ENCODE measurements at regions not wholly inside any gene's neighbourhood (a gene's known extent, or its start where the extent isn't known, plus 50 kb on each side); places are given as distances from the start of the nearest gene placed in this dataset.

GRCh38 chr6:141989706-141989959 lies 143.1 kb upstream of the GJE1 start:
- no peak overlapping the region for H3K27ac ChIP-seq (ENCODE audit: low read length, poor library complexity, severe bottlenecking)
- H3K79me1 ChIP-seq (replicated peaks; ENCODE audit: low read length, poor library complexity, severe bottlenecking), result no peaks in the 10 kb centered on the region
- WGBS, result no CpG with 5 or more reads among the region's 1 CpG
- H3K23ac ChIP-seq (ENCODE audit: low read length in 2 of 2), result no peak overlapping the region
- no peak overlapping the region for H2AFZ ChIP-seq (ENCODE audit: low read depth, low read length)
- H3K4ac ChIP-seq (ENCODE audit: low read depth in 1 of 2, low read length in 2 of 2), result no peak overlapping the region
- no peak overlapping the region for H2BK12ac ChIP-seq (ENCODE audit: low read length in 2 of 2)
- H4K91ac ChIP-seq (ENCODE audit: low read length), result no peak overlapping the region
- no peak overlapping the region for H3K14ac ChIP-seq (ENCODE audit: low read length in 2 of 2)
- DNase-seq, result no peak
- no peak overlapping the region for H3K4me3 ChIP-seq (ENCODE audit: insufficient read depth in 1 of 2, low read depth in 1 of 2, low read length in 2 of 2)
- H2BK15ac ChIP-seq (ENCODE audit: low read depth, poor library complexity, severe bottlenecking), result no peak overlapping the region
- H4K8ac ChIP-seq (ENCODE audit: low read length), result no peak overlapping the region
- H3K9me3 ChIP-seq (ENCODE audit: control insufficient read depth, low read length), result no peaks in the 10 kb centered on the region
- H2BK120ac ChIP-seq (ENCODE audit: low read depth, low read length), result no peak overlapping the region
- H3K4me1 ChIP-seq (ENCODE audit: control insufficient read depth, insufficient read depth, low read depth, low read length), result no peaks in the 10 kb centered on the region
- H3K9ac ChIP-seq (ENCODE audit: low read length), result peak overlapping the region; percentile 13
- H2BK5ac ChIP-seq (ENCODE audit: low read depth, low read length, poor library complexity, severe bottlenecking), result no peak overlapping the region
- no peak overlapping the region for H2AK5ac ChIP-seq (ENCODE audit: low read length, severe bottlenecking)
- no peak overlapping the region for H3K18ac ChIP-seq (ENCODE audit: low read depth in 1 of 2, low read length in 2 of 2)
- H3K4me2 ChIP-seq (ENCODE audit: low read length, poor library complexity, severe bottlenecking), result no peak overlapping the region
- H3K36me3 ChIP-seq (ENCODE audit: control insufficient read depth in 1 of 2, insufficient read depth in 2 of 2, low read depth in 1 of 2, low read length in 2 of 2), result no peaks in the 10 kb centered on the region
- H3K27me3 ChIP-seq (ENCODE audit: control insufficient read depth in 1 of 2, insufficient read depth in 1 of 2, low read length in 2 of 2), result no peaks in the 10 kb centered on the region

GRCh38 chr6:141988954-141989705 lies 143.6 kb upstream of the GJE1 start:
- no peak overlapping the region for H2BK12ac ChIP-seq (ENCODE audit: low read length in 2 of 2)
- H4K91ac ChIP-seq (ENCODE audit: low read length), result no peak overlapping the region
- no peak overlapping the region for H3K14ac ChIP-seq (ENCODE audit: low read length in 2 of 2)
- H3K79me1 ChIP-seq (replicated peaks; ENCODE audit: low read length, poor library complexity, severe bottlenecking), result no peaks in the 10 kb centered on the region
- H3K4me2 ChIP-seq (ENCODE audit: low read length, poor library complexity, severe bottlenecking), result no peak overlapping the region
- H3K9ac ChIP-seq (ENCODE audit: low read length), result peak overlapping the region; percentile 23
- H3K4ac ChIP-seq (ENCODE audit: low read depth in 1 of 2, low read length in 2 of 2), result no peak overlapping the region
- H3K4me1 ChIP-seq (ENCODE audit: control insufficient read depth, insufficient read depth, low read depth, low read length), result no peaks in the 10 kb centered on the region
- H3K27me3 ChIP-seq (ENCODE audit: control insufficient read depth in 1 of 2, insufficient read depth in 1 of 2, low read length in 2 of 2), result no peaks in the 10 kb centered on the region
- H2BK5ac ChIP-seq (ENCODE audit: low read depth, low read length, poor library complexity, severe bottlenecking), result no peak overlapping the region
- no peak overlapping the region for H3K23ac ChIP-seq (ENCODE audit: low read length in 2 of 2)
- peak; percentile 78 for DNase-seq
- no peak overlapping the region for H3K4me3 ChIP-seq (ENCODE audit: insufficient read depth in 1 of 2, low read depth in 1 of 2, low read length in 2 of 2)
- H2AK5ac ChIP-seq (ENCODE audit: low read length, severe bottlenecking), result no peak overlapping the region
- no peaks in the 10 kb centered on the region for H3K36me3 ChIP-seq (ENCODE audit: control insufficient read depth in 1 of 2, insufficient read depth in 2 of 2, low read depth in 1 of 2, low read length in 2 of 2)
- no peak overlapping the region for H2BK15ac ChIP-seq (ENCODE audit: low read depth, poor library complexity, severe bottlenecking)
- no peak overlapping the region for H3K27ac ChIP-seq (ENCODE audit: low read length, poor library complexity, severe bottlenecking)
- WGBS, result no CpG with 5 or more reads among the region's 2 CpGs
- H3K18ac ChIP-seq (ENCODE audit: low read depth in 1 of 2, low read length in 2 of 2), result no peak overlapping the region
- no peaks in the 10 kb centered on the region for H3K9me3 ChIP-seq (ENCODE audit: control insufficient read depth, low read length)
- H2BK120ac ChIP-seq (ENCODE audit: low read depth, low read length), result no peak overlapping the region
- no peak overlapping the region for H4K8ac ChIP-seq (ENCODE audit: low read length)
- H2AFZ ChIP-seq (ENCODE audit: low read depth, low read length), result no peak overlapping the region

DNA sequence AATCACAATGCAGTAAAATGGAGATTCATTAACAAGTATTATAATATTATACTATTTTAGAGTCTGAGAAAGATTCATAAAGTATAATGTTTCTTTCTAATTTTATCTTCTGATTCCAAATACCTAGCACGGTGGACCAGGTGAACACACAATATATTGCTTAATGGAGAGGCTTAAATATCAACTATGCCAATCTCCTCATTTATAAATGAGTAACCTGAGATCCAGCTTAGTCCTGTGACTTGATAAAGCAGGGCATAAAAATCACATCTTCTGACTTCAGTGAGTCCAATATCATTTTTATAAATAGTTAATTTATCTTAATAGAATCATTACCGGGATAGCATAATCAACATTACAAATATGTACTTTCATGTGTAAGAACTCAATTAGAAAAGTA lies 144.4 kb upstream of the GJE1 start:
- no peak overlapping the region for H2BK5ac ChIP-seq (ENCODE audit: low read depth, low read length, poor library complexity, severe bottlenecking)
- H3K4ac ChIP-seq (ENCODE audit: low read depth in 1 of 2, low read length in 2 of 2), result no peak overlapping the region
- H3K27me3 ChIP-seq (ENCODE audit: control insufficient read depth in 1 of 2, insufficient read depth in 1 of 2, low read length in 2 of 2), result no peaks in the 10 kb centered on the region
- no peak overlapping the region for H3K4me3 ChIP-seq (ENCODE audit: insufficient read depth in 1 of 2, low read depth in 1 of 2, low read length in 2 of 2)
- H4K91ac ChIP-seq (ENCODE audit: low read length), result no peak overlapping the region
- no peak overlapping the region for H3K18ac ChIP-seq (ENCODE audit: low read depth in 1 of 2, low read length in 2 of 2)
- H2BK120ac ChIP-seq (ENCODE audit: low read depth, low read length), result no peak overlapping the region
- no peak overlapping the region for H2BK12ac ChIP-seq (ENCODE audit: low read length in 2 of 2)
- DNase-seq, result no peak
- H3K9me3 ChIP-seq (ENCODE audit: control insufficient read depth, low read length), result no peaks in the 10 kb centered on the region
- no peak overlapping the region for H3K27ac ChIP-seq (ENCODE audit: low read length, poor library complexity, severe bottlenecking)
- no peak overlapping the region for H3K9ac ChIP-seq (ENCODE audit: low read length)
- H3K79me1 ChIP-seq (replicated peaks; ENCODE audit: low read length, poor library complexity, severe bottlenecking), result no peaks in the 10 kb centered on the region
- no peak overlapping the region for H2BK15ac ChIP-seq (ENCODE audit: low read depth, poor library complexity, severe bottlenecking)
- no peak overlapping the region for H4K8ac ChIP-seq (ENCODE audit: low read length)
- no peak overlapping the region for H2AFZ ChIP-seq (ENCODE audit: low read depth, low read length)
- H3K23ac ChIP-seq (ENCODE audit: low read length in 2 of 2), result no peak overlapping the region
- H2AK5ac ChIP-seq (ENCODE audit: low read length, severe bottlenecking), result no peak overlapping the region
- H3K4me2 ChIP-seq (ENCODE audit: low read length, poor library complexity, severe bottlenecking), result no peak overlapping the region
- WGBS, result 100% methylated on average over 1 of the region's 2 CpGs
- no peaks in the 10 kb centered on the region for H3K4me1 ChIP-seq (ENCODE audit: control insufficient read depth, insufficient read depth, low read depth, low read length)
- H3K14ac ChIP-seq (ENCODE audit: low read length in 2 of 2), result no peak overlapping the region
- no peaks in the 10 kb centered on the region for H3K36me3 ChIP-seq (ENCODE audit: control insufficient read depth in 1 of 2, insufficient read depth in 2 of 2, low read depth in 1 of 2, low read length in 2 of 2)

DNA sequence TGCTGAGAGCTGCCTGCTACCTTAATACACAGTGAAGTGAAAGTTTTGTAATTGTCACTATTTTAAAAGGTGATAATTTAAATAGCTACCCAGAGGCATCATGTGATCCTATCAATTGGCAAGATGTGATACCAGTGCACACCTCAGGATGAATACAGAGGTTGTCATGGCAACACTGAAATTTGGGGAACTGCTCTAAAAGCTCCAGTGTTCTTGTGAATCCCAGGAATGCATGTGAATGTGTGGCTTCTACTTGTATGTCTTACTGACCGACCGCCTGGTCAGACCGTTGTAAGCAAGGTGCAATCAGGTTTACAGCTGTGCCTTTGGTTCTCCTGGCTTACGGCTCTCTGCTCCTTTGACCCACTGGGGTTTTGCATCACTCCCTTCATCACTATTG lies 146.3 kb upstream of the GJE1 start:
- peak overlapping the region in 1 of 2 experiments; percentile 23 for H2BK12ac ChIP-seq (ENCODE audit: low read length in 2 of 2)
- no peak overlapping the region for H3K4ac ChIP-seq (ENCODE audit: low read depth in 1 of 2, low read length in 2 of 2)
- H3K18ac ChIP-seq (ENCODE audit: low read depth in 1 of 2, low read length in 2 of 2), result no peak overlapping the region
- no peak overlapping the region for H2BK120ac ChIP-seq (ENCODE audit: low read depth, low read length)
- no peak for DNase-seq
- H3K4me2 ChIP-seq (ENCODE audit: low read length, poor library complexity, severe bottlenecking), result no peak overlapping the region
- no peaks in the 10 kb centered on the region for H3K36me3 ChIP-seq (ENCODE audit: control insufficient read depth in 1 of 2, insufficient read depth in 2 of 2, low read depth in 1 of 2, low read length in 2 of 2)
- no peak overlapping the region for H3K14ac ChIP-seq (ENCODE audit: low read length in 2 of 2)
- no peaks in the 10 kb centered on the region for H3K4me1 ChIP-seq (ENCODE audit: control insufficient read depth, insufficient read depth, low read depth, low read length)
- H2AFZ ChIP-seq (ENCODE audit: low read depth, low read length), result no peak overlapping the region
- H2BK5ac ChIP-seq (ENCODE audit: low read depth, low read length, poor library complexity, severe bottlenecking), result no peak overlapping the region
- H3K9me3 ChIP-seq (ENCODE audit: control insufficient read depth, low read length), result no peaks in the 10 kb centered on the region
- H3K27ac ChIP-seq (ENCODE audit: low read length, poor library complexity, severe bottlenecking), result no peak overlapping the region
- no peaks in the 10 kb centered on the region for H3K27me3 ChIP-seq (ENCODE audit: control insufficient read depth in 1 of 2, insufficient read depth in 1 of 2, low read length in 2 of 2)
- no peak overlapping the region for H4K91ac ChIP-seq (ENCODE audit: low read length)
- H2AK5ac ChIP-seq (ENCODE audit: low read length, severe bottlenecking), result no peak overlapping the region
- H3K23ac ChIP-seq (ENCODE audit: low read length in 2 of 2), result no peak overlapping the region
- no peak overlapping the region for H3K9ac ChIP-seq (ENCODE audit: low read length)
- peak overlapping the region; percentile 69 for H4K8ac ChIP-seq (ENCODE audit: low read length)
- no peaks in the 10 kb centered on the region for H3K79me1 ChIP-seq (replicated peaks; ENCODE audit: low read length, poor library complexity, severe bottlenecking)
- WGBS, result 88% methylated on average over 4 of the region's 4 CpGs
- H3K4me3 ChIP-seq (ENCODE audit: insufficient read depth in 1 of 2, low read depth in 1 of 2, low read length in 2 of 2), result no peak overlapping the region
- no peak overlapping the region for H2BK15ac ChIP-seq (ENCODE audit: low read depth, poor library complexity, severe bottlenecking)
